ENCODE measurements at regions not wholly inside any gene's neighbourhood (a gene's known extent, or its start where the extent isn't known, plus 50 kb on each side); places are given as distances from the start of the nearest gene placed in this dataset.
A peak's percentile ranks its signal among the peaks of the same experiment; 100 is the strongest.
"Not testable (repeated sequence)": the region's sequence is repeated elsewhere in the genome, so short reads cannot be mapped to it uniquely, and the experiment has no call there.

GRCh38 chr1:148254611-148255429 lies 102.7 kb upstream of the NBPF11 start:
- peak; percentile 69 for TF ChIP-seq CTCF (IDR thresholded peaks at IDR 0.05; ENCODE audit: low read depth, low read length, missing control alignments)
- H3K27ac ChIP-seq; H3K4me3 ChIP-seq (ENCODE audit: low read depth, low read length); H3K27me3 ChIP-seq (replicated peaks); in situ Hi-C loops (cut with HindIII; ENCODE audit: low pct_ligation_motif_present, low sequenced_read_pairs); H3K36me3 ChIP-seq (replicated peaks): not testable (repeated sequence)
- peak; percentile 30 for DNase-seq

GRCh38 chr1:148253808-148254207 lies 101.7 kb upstream of the NBPF11 start:
- H3K27ac ChIP-seq; H3K36me3 ChIP-seq (replicated peaks); DNase-seq; H3K27me3 ChIP-seq (replicated peaks); in situ Hi-C loops (cut with HindIII; ENCODE audit: low pct_ligation_motif_present, low sequenced_read_pairs); H3K4me3 ChIP-seq (ENCODE audit: low read depth, low read length): not testable (repeated sequence)

- H3K36me3 ChIP-seq (replicated peaks); H3K27ac ChIP-seq; in situ Hi-C loops (cut with HindIII; ENCODE audit: low pct_ligation_motif_present, low sequenced_read_pairs); H3K4me3 ChIP-seq (ENCODE audit: low read depth, low read length); H3K27me3 ChIP-seq (replicated peaks); DNase-seq: not testable (repeated sequence)
Measured at GRCh38 chr1:148248798-148249197, 96.7 kb upstream of the NBPF11 start.

- H3K36me3 ChIP-seq (replicated peaks); H3K4me3 ChIP-seq (ENCODE audit: low read depth, low read length); in situ Hi-C loops (cut with HindIII; ENCODE audit: low pct_ligation_motif_present, low sequenced_read_pairs); H3K27me3 ChIP-seq (replicated peaks); DNase-seq; H3K27ac ChIP-seq: not testable (repeated sequence)
Measured at GRCh38 chr1:148246258-148246861, 94.3 kb upstream of the NBPF11 start.

- H3K27ac ChIP-seq; H3K27me3 ChIP-seq (replicated peaks); DNase-seq; H3K4me3 ChIP-seq (ENCODE audit: low read depth, low read length); in situ Hi-C loops (cut with HindIII; ENCODE audit: low pct_ligation_motif_present, low sequenced_read_pairs); H3K36me3 ChIP-seq (replicated peaks): not testable (repeated sequence)
Measured at GRCh38 chr1:148245843-148246242, 93.8 kb upstream of the NBPF11 start.

GRCh38 chr1:148245443-148245842 lies 93.4 kb upstream of the NBPF11 start:
- H3K27me3 ChIP-seq (replicated peaks); H3K4me3 ChIP-seq (ENCODE audit: low read depth, low read length); in situ Hi-C loops (cut with HindIII; ENCODE audit: low pct_ligation_motif_present, low sequenced_read_pairs); H3K36me3 ChIP-seq (replicated peaks); DNase-seq; H3K27ac ChIP-seq: not testable (repeated sequence)

- DNase-seq; in situ Hi-C loops (cut with HindIII; ENCODE audit: low pct_ligation_motif_present, low sequenced_read_pairs); H3K27me3 ChIP-seq (replicated peaks); H3K36me3 ChIP-seq (replicated peaks); H3K4me3 ChIP-seq (ENCODE audit: low read depth, low read length); H3K27ac ChIP-seq: not testable (repeated sequence)
Measured at GRCh38 chr1:148233250-148233649, 81.2 kb upstream of the NBPF11 start.

GRCh38 chr1:148228846-148229245 lies 76.8 kb upstream of the NBPF11 start:
- H3K27me3 ChIP-seq (replicated peaks); in situ Hi-C loops (cut with HindIII; ENCODE audit: low pct_ligation_motif_present, low sequenced_read_pairs); H3K36me3 ChIP-seq (replicated peaks); H3K27ac ChIP-seq; H3K4me3 ChIP-seq (ENCODE audit: low read depth, low read length); DNase-seq: not testable (repeated sequence)

- H3K27me3 ChIP-seq (replicated peaks); in situ Hi-C loops (cut with HindIII; ENCODE audit: low pct_ligation_motif_present, low sequenced_read_pairs); H3K36me3 ChIP-seq (replicated peaks); H3K4me3 ChIP-seq (ENCODE audit: low read depth, low read length); H3K27ac ChIP-seq; DNase-seq: not testable (repeated sequence)
Measured at GRCh38 chr1:148222399-148223159, 70.5 kb upstream of the NBPF11 start.

- H3K27ac ChIP-seq; H3K27me3 ChIP-seq (replicated peaks); H3K4me3 ChIP-seq (ENCODE audit: low read depth, low read length); in situ Hi-C loops (cut with HindIII; ENCODE audit: low pct_ligation_motif_present, low sequenced_read_pairs); H3K36me3 ChIP-seq (replicated peaks); DNase-seq: not testable (repeated sequence)
Measured at GRCh38 chr1:148221593-148221992, 69.5 kb upstream of the NBPF11 start.

- in situ Hi-C loops (cut with HindIII; ENCODE audit: low pct_ligation_motif_present, low sequenced_read_pairs); H3K4me3 ChIP-seq (ENCODE audit: low read depth, low read length); H3K27ac ChIP-seq; H3K27me3 ChIP-seq (replicated peaks); DNase-seq; H3K36me3 ChIP-seq (replicated peaks): not testable (repeated sequence)
Measured at GRCh38 chr1:148219229-148219628, 67.1 kb upstream of the NBPF11 start.

- H3K36me3 ChIP-seq (replicated peaks); H3K27me3 ChIP-seq (replicated peaks); H3K27ac ChIP-seq; in situ Hi-C loops (cut with HindIII; ENCODE audit: low pct_ligation_motif_present, low sequenced_read_pairs); DNase-seq; H3K4me3 ChIP-seq (ENCODE audit: low read depth, low read length): not testable (repeated sequence)
Measured at GRCh38 chr1:148211191-148211590, 59.1 kb upstream of the NBPF11 start.

- in situ Hi-C loops (cut with HindIII; ENCODE audit: low pct_ligation_motif_present, low sequenced_read_pairs); H3K4me3 ChIP-seq (ENCODE audit: low read depth, low read length); H3K36me3 ChIP-seq (replicated peaks); H3K27me3 ChIP-seq (replicated peaks); H3K27ac ChIP-seq; DNase-seq: not testable (repeated sequence)
Measured at GRCh38 chr1:148210624-148211023, 58.5 kb upstream of the NBPF11 start.

Measured in brain microvascular endothelial cell (primary cell).